ENCODE measurements at regions not wholly inside any gene's neighbourhood (a gene's known extent, or its start where the extent isn't known, plus 50 kb on each side); places are given as distances from the start of the nearest gene placed in this dataset.
"Not testable (repeated sequence)": the region's sequence is repeated elsewhere in the genome, so short reads cannot be mapped to it uniquely, and the experiment has no call there.

GRCh38 chr19:30830875-30831274, 458.7 kb downstream of the ZNF536 start (continued):
- TF ChIP-seq ZNF462 (CRISPR knock-in tag; IDR thresholded peaks at IDR 0.05) (no peak), REST (IDR thresholded peaks at IDR 0.05; ENCODE audit: unreplicated experiment) (no peak)

DNA sequence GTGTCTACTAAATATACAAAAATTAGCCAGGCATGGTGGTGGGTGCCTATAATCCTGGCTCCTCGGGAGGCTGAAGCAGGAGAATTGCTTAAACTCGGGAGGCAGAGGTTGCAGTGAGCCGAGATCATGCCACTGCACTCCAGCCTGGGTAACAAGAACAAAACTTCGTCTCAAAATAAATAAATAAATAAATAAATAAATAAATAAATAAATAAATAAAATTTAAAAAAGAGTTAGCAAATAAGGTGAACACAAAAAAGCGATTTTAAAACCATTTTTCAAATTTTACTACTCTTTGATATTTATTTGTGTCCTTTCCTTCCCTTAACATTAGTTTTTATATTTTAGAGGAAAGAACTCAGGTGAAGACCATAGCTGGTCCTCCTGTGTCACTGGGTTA, 453.3 kb downstream of the ZNF536 start:
- not testable (repeated sequence) for H3K36me3 Mint-ChIP-seq (ENCODE audit: low read depth); H3K36me3 ChIP-seq (ENCODE audit: insufficient read depth); DNase-seq (ENCODE audit: low spot score); H3K9me2 ChIP-seq (ENCODE audit: insufficient read depth); H3K27ac ChIP-seq (ENCODE audit: low read depth); H3K4me3 ChIP-seq; H3K4me3 Mint-ChIP-seq; H3K27me3 Mint-ChIP-seq (ENCODE audit: insufficient read depth, low read depth, poor library complexity); H3K4me1 Mint-ChIP-seq; H2AFZ ChIP-seq; H3K4me1 ChIP-seq (ENCODE audit: insufficient read depth); H3K27me3 ChIP-seq (ENCODE audit: insufficient read depth); H3K4me2 ChIP-seq; H4K20me1 ChIP-seq (replicated peaks; ENCODE audit: insufficient read depth); H3F3A ChIP-seq (replicated peaks; ENCODE audit: low read depth); H3K9me3 Mint-ChIP-seq; H3K79me2 ChIP-seq (replicated peaks; ENCODE audit: insufficient read depth); H3K27ac Mint-ChIP-seq; ATAC-seq
